Subcutaneous abdominal adipose tissue (tissue), 5 donors: ENCODE measurements at regions not wholly inside any gene's neighbourhood (a gene's known extent, or its start where the extent isn't known, plus 50 kb on each side); places are given as distances from the start of the nearest gene placed in this dataset.

Experiments
- H3K27ac ChIP-seq: one replicate; pipeline ENCODE4 v1.7.0; 2013; ENCODE audit warnings: low read depth, mild to moderate bottlenecking, inconsistent platforms, low read length, moderate library complexity
- H3K27me3 ChIP-seq, 5 donors: one replicate each; pipeline ENCODE4 v1.7.0; 2013; ENCODE audit warnings: low read length in 5 of 5, inconsistent platforms in 1 of 5; ENCODE audit not compliant: control insufficient read depth in 5 of 5, insufficient read depth in 4 of 5
- H3K36me3 ChIP-seq, 5 donors: one replicate each; pipeline ENCODE4 v1.7.0; 2013; ENCODE audit warnings: low read length in 5 of 5; ENCODE audit not compliant: control insufficient read depth in 5 of 5, insufficient read depth in 5 of 5
- H3K4me1 ChIP-seq, 5 donors: one replicate each; pipeline ENCODE4 v1.7.0; 2013; ENCODE audit warnings: low read length in 5 of 5, mild to moderate bottlenecking in 3 of 5, moderate library complexity in 1 of 5; ENCODE audit not compliant: control insufficient read depth in 5 of 5, insufficient read depth in 5 of 5
- H3K4me3 ChIP-seq, 5 donors: one replicate each; pipeline ENCODE4 v1.7.0; 2013; ENCODE audit warnings: low read length in 5 of 5, low read depth in 1 of 5
- H3K9ac ChIP-seq, 5 donors: one replicate each; pipeline ENCODE4 v1.7.0; 2013; ENCODE audit warnings: low read length in 5 of 5, mild to moderate bottlenecking in 4 of 5, moderate library complexity in 3 of 5
- H3K9me3 ChIP-seq, 5 donors: one replicate each; pipeline ENCODE4 v1.7.0; 2013; ENCODE audit warnings: low read length in 5 of 5; ENCODE audit not compliant: control insufficient read depth in 5 of 5
- donor health status: healthy.
- donor health status: healthy.
- donor health status: healthy.
- donor health status: healthy.
- donor health status: healthy.

DNA sequence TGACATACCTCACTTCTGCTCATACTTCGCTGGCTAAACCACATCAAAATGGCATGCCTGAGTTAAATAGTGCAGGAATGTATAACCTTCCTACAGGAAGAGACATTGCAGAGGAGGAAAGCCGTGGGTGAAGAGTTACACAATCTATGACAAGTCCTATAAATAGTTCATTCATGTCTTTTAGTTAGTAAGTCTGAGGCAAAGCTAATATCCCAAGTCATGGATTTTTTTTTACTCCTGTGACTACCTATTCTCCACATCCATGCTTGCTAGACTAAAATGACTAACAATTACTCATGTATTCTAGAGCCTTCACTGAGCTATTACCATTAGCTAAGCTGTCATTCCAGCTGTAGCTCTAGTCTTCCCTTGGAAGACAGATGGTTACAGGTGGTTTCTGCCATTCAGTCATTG lies 391.3 kb downstream of the NR2F1-AS1 start:
- H3K27me3 ChIP-seq = no peaks in the 10 kb centered on the region
- H3K9ac ChIP-seq = no peak overlapping the region
- no peaks in the 10 kb centered on the region for H3K36me3 ChIP-seq
- peaks cover 0 to 12% (median 0%) of the 10 kb centered on the region in 5 donors for H3K4me1 ChIP-seq
- H3K9me3 ChIP-seq = no peaks in the 10 kb centered on the region
- H3K4me3 ChIP-seq = no peak overlapping the region
- no peak overlapping the region for H3K27ac ChIP-seq

DNA sequence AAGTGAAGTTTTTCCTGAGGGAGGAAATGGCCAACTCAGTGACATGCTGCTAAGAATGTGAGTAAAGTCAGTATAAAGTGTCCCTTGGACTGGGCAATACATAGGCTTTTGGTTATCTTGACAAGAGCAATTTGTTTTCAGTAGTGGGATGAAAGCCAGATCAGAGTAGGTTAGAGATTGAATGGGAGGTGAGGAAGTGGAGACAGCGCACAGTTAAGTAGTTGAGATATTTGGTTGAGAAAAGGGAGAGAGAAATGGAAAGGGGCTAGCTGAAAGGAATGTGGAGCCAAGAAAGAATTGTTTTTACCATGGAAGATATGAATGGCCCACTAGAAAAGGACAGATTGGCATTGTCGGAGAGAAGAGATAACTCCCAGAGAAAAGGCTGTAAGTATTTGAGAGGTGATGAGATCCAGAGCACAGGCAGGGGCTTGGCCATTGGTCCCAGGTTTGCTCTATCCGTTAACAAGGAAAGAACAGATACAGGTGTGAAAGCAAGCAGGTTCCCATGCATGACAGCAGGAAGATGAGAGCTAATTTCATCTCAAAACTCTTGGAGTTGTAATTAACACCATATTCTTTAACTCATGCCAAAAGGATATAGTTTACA lies 392.0 kb downstream of the NR2F1-AS1 start:
- H3K27me3 ChIP-seq = no peaks in the 10 kb centered on the region
- H3K9ac ChIP-seq = no peak overlapping the region
- H3K4me1 ChIP-seq = peaks cover 0 to 15% (median 0%) of the 10 kb centered on the region in 5 donors
- H3K4me3 ChIP-seq = no peak overlapping the region
- H3K9me3 ChIP-seq = no peaks in the 10 kb centered on the region
- no peaks in the 10 kb centered on the region for H3K36me3 ChIP-seq
- no peak overlapping the region for H3K27ac ChIP-seq

DNA sequence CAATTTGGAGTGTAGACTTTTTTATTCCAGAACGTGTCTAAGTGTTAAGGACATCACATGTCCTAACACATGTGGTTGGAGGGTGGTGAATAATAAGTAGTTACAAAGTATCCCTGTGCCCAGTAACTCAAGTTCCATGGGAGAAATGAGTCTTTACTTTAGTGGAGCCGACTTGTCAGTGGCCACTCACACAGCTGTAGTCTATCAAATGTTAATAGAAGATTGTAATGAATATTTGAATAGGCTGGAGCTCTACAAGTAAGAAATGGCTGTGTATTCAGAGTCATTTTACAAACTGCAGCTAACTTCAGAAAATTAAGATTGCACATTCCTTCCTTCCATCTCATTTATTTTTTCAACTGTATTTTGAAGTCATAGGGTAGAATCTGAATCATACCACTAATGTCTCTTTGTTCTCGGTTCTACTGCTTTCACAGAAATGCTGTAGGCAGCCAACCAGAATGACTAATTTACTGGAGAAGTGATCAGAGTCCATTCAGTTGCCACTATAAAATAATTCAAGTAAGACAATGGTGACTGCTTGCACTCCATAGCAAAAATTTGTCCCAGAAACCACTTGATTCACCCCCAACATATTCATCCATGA lies 394.8 kb downstream of the NR2F1-AS1 start:
- H3K4me1 ChIP-seq = peaks cover 0 to 8% (median 0%) of the 10 kb centered on the region in 5 donors
- no peaks in the 10 kb centered on the region for H3K27me3 ChIP-seq
- H3K9ac ChIP-seq = no peak overlapping the region
- no peaks in the 10 kb centered on the region for H3K36me3 ChIP-seq
- no peak overlapping the region for H3K27ac ChIP-seq
- no peaks in the 10 kb centered on the region for H3K9me3 ChIP-seq
- no peak overlapping the region for H3K4me3 ChIP-seq

DNA sequence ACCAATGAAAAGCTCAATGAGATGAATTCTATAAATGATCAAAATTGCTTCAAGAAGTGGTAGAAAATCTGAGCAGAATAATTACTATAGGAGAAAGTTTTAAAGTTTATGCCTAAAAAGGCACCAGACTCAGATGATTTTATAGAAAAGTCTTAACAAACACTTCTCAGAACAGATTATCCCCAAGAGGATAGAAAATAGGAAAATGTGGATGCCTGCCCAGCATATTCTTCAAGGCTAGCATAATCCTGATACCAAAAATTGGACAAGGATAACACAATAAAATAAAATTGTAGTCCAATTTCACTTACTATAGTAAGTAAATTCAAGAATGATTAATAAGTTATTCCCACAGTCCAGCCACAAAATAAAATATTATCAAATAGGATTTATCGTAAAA lies 397.0 kb downstream of the NR2F1-AS1 start:
- no peaks in the 10 kb centered on the region for H3K27me3 ChIP-seq
- no peaks in the 10 kb centered on the region for H3K9me3 ChIP-seq
- H3K27ac ChIP-seq = no peak overlapping the region

DNA sequence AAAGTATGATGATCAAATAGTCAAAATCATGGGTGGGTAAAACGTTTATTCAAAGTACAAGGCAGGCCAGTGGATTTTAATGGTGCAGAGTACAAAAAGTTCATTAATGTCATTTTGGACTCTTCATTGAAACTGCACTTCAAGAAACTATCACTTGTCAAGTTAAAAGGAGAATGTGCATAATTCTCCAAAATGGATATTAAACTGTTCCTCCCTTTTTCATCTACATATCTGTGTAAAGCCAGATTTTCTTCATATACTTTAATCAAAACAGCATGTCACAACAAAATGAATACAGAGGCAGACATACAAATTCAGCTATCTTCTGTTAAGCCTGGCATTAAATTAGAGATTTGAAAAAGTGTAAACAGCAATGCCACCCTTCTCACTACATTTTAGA lies 401.6 kb downstream of the NR2F1-AS1 start:
- Histone ChIP-seq H3K36me3 (no peaks in the 10 kb centered on the region), H3K9ac (no peak overlapping the region), H3K27me3 (no peaks in the 10 kb centered on the region), H3K4me3 (no peak overlapping the region), H3K4me1 (peaks cover 0 to 7% (median 0%) of the 10 kb centered on the region in 5 donors), H3K9me3 (no peaks in the 10 kb centered on the region), H3K27ac (no peak overlapping the region)

More for the DNA sequence above, 397.0 kb downstream of the NR2F1-AS1 start:
- Histone ChIP-seq H3K9ac (no peak overlapping the region), H3K4me1 (peaks cover 0 to 8% (median 0%) of the 10 kb centered on the region in 5 donors), H3K36me3 (no peaks in the 10 kb centered on the region), H3K4me3 (no peak overlapping the region)

DNA sequence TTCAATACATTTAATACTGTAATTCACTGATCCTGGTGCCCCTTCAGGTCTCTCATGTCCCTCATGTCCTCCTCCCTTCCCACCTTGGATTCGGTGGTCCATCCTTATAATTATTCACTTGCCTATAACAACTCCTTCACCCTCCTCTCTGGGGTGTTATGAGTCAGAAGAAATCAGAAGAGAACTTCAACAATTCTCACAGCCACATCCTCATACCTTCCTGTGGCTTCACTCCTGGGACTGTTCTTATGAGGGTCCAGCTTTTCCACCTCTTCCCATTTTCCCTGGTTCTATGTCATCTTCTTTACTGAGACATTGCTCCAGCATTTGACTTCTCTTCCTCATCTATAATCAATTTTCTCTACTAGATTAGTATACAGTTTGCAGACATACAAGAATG lies 406.1 kb downstream of the NR2F1-AS1 start:
- Histone ChIP-seq H3K9me3 (peaks cover 0 to 4% (median 0%) of the 10 kb centered on the region in 5 donors), H3K27me3 (no peaks in the 10 kb centered on the region), H3K27ac (no peak overlapping the region), H3K36me3 (no peaks in the 10 kb centered on the region), H3K4me3 (no peak overlapping the region), H3K9ac (no peak overlapping the region), H3K4me1 (no peaks in the 10 kb centered on the region)

DNA sequence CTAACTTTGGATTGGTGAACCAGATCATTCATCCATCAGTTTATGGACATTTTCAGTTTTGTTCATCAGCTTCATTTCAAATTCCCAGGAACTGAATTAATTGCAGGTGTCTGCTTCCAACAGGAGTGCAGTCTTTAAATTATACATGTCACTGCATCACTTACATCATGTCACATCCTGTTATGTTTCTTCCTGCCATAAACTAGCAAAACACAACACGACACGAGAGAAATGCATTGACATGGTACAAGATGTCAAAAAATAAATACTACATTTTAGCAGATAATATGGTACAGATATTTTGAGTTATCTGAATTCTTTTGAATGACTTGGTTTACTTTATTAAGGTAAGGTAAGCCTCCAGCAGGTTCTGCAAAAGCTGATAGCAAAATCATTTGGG lies 415.5 kb downstream of the NR2F1-AS1 start:
- Histone ChIP-seq H3K36me3 (no peaks in the 10 kb centered on the region), H3K9ac (no peak overlapping the region), H3K9me3 (no peaks in the 10 kb centered on the region), H3K27me3 (no peaks in the 10 kb centered on the region), H3K4me3 (no peak overlapping the region), H3K27ac (no peak overlapping the region), H3K4me1 (peaks cover 11 to 33% (median 28%) of the 10 kb centered on the region in 5 donors)

DNA sequence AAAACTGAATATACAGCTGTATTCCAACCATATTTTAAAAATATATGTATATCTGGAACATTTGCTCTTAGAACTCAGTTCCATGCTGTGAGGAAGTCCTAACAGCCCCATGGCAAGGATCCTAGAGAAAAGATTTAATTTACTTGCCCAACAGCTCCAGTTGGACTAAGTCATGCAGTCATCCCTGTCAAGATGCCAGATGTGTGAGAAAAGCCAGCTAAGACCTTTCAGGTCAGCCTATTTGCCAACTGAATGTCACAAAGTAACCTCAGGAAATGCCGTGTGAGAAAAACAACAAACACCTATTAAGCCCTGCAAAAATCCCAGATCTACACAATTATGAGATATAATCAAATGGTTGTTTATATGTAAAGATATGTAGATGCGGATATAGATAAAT lies 416.3 kb downstream of the NR2F1-AS1 start:
- H3K27me3 ChIP-seq = no peaks in the 10 kb centered on the region
- no peak overlapping the region for H3K27ac ChIP-seq
- H3K36me3 ChIP-seq = no peaks in the 10 kb centered on the region
- no peak overlapping the region for H3K4me3 ChIP-seq
- peaks cover 11 to 33% (median 28%) of the 10 kb centered on the region in 5 donors for H3K4me1 ChIP-seq
- no peak overlapping the region for H3K9ac ChIP-seq
- no peaks in the 10 kb centered on the region for H3K9me3 ChIP-seq

DNA sequence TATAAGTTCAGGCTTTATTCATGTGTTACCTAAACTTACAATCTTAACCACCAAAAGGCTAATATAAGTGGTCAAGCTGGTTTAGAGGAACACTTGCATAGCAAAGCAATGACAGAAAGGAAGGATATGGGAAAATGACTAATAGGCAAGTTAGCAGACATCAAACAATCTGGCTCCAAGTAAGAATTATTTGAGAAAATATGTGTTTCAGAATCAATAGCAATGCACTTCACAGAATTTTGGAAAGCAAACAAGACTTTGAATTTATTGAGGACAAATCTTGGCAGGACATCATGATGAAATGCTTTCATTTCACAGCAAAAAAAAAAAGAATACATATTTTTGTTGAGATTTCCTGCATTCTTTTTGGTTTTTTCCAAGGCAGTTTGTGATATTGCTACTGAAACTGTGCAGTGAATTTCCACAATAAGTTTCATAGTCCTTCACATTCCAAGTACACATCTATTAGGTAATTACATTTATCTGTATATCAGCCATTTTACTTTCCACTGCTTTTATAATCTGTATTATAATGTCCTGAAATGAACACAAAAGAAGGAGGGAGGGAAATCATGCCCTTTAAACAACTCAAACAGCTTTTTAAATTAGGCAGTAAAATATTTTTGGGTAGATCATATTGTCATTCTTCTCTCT lies 417.9 kb downstream of the NR2F1-AS1 start:
- Histone ChIP-seq H3K27me3 (no peaks in the 10 kb centered on the region), H3K4me1 (peaks cover 11 to 40% (median 29%) of the 10 kb centered on the region in 5 donors), H3K36me3 (no peaks in the 10 kb centered on the region), H3K9me3 (no peaks in the 10 kb centered on the region), H3K4me3 (no peak overlapping the region), H3K9ac (peak overlapping the region in 1 of 5 donors; percentile 42), H3K27ac (peak overlapping the region; percentile 88)
